ENCODE measurements at regions not wholly inside any gene's neighbourhood (a gene's known extent, or its start where the extent isn't known, plus 50 kb on each side); places are given as distances from the start of the nearest gene placed in this dataset.
A peak's percentile ranks its signal among the peaks of the same experiment; 100 is the strongest.

DNA sequence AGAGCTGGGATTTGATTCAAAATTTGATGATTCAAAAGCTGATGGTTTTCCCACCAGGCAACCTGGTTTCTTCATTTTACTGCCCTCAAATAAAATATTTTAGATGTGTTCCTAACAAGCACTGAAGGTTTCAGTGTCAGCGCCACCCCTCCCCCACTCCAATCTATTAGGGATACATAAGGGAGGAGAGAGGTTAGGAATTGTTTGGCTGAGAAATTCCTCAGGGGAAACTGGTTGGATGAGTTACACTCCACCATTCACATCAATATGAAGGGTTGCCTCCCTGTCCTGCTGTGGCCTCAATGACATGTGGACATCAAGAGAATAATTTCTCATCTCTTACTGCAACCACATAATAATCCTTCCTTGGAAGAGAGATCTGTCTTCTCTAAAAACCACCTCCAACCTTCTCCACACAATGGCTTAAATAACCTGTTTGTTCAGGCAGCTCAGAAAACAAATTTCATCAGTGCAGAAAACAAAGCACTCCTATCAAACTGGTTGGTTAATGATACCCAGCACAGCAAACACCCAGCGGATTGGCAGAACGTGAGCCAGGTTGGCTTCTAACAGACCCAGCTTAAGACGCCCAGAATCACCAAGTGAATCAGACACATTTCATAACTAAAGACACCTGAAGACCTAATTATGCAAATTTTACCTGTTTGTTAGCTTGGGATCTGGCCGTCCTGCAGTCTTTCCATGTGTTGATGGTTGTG lies 136.0 kb upstream of the SGK1 start:
- no peak overlapping the region for H3K4me3 Mint-ChIP-seq
- no peak for DNase-seq
- H3K4me1 Mint-ChIP-seq = peaks cover 2% of the 10 kb centered on the region
- no peaks in the 10 kb centered on the region for H3K36me3 Mint-ChIP-seq (ENCODE audit: low read depth)
- H3K27ac Mint-ChIP-seq = no peak overlapping the region
- H3K9me3 ChIP-seq (ENCODE audit: control insufficient read depth, low read length, poor library complexity, severe bottlenecking) = no peaks in the 10 kb centered on the region
- ATAC-seq = no peak
- H3K27me3 Mint-ChIP-seq = no peaks in the 10 kb centered on the region

DNA sequence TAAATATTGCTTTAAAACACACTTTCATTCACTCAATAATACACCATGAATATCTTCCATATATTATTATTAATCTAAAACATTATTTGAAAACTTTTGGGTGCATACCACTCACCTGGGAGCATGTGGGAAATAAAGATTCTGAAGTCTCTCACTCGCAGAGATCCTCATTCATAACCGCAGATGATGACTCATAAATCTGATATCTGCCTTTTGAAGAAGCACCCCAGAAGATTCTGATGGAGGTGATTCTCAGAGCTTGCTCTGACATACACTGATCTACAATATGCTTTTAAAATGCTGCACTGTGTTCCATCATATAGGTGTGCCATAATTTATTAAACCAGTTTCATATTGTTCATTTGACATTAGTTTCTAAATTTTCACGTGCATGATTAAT lies 135.0 kb upstream of the SGK1 start:
- no peaks in the 10 kb centered on the region for H3K27me3 Mint-ChIP-seq
- no peaks in the 10 kb centered on the region for H3K9me3 ChIP-seq (ENCODE audit: control insufficient read depth, low read length, poor library complexity, severe bottlenecking)
- H3K27ac Mint-ChIP-seq = no peak overlapping the region
- H3K4me3 Mint-ChIP-seq = no peak overlapping the region
- H3K4me1 Mint-ChIP-seq = peaks cover 5% of the 10 kb centered on the region
- DNase-seq (no peak), ATAC-seq (no peak)
- H3K36me3 Mint-ChIP-seq (ENCODE audit: low read depth) = no peaks in the 10 kb centered on the region

DNA sequence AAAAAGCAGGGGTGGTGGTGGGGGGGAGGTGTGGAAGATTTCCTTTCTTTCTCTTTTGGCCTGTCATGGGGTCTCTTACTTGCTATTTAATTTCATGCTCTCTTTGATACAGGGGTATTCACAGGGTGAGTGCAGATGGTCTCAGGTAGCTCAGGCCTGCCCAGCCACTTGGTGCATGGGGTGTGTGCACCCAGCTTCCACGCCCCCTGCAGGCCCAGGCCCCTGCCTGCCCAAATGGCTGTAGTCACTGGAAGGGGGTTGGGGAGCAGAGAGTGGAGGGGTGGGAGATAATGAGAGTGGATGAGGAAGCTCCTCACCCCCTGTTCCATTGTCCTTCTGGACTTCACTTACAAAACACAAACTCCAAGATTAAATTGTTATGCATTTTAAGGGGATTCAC lies 133.6 kb upstream of the SGK1 start:
- DNase-seq (no peak), ATAC-seq (no peak)
- Mint-ChIP-seq H3K36me3 (ENCODE audit: low read depth) (no peaks in the 10 kb centered on the region), H3K4me3 (no peak overlapping the region), H3K4me1 (peaks cover 5% of the 10 kb centered on the region), H3K27me3 (no peaks in the 10 kb centered on the region), H3K27ac (no peak overlapping the region)
- no peaks in the 10 kb centered on the region for H3K9me3 ChIP-seq (ENCODE audit: control insufficient read depth, low read length, poor library complexity, severe bottlenecking)

DNA sequence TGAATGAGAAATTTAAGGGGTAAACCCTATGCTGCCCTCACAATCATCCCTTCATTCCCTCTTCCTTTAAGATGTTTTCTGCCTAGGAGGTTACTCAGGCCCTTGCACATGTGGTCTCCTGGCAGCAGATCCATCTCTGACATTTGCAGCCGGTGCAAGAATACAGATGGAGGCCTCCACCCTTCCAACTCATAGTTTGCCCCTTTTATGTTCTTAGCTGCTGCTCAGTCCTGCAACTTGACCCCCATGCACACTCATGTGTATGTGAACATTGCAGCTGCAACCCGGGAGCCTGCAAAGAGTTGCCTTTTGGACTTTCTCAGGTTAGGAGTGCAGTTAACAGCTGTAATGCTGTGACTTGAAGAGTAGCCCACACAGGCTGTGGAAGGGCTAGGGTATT lies 131.9 kb upstream of the SGK1 start:
- Mint-ChIP-seq H3K4me3 (no peak overlapping the region), H3K36me3 (ENCODE audit: low read depth) (no peaks in the 10 kb centered on the region), H3K27me3 (no peaks in the 10 kb centered on the region), H3K4me1 (peaks cover 6% of the 10 kb centered on the region), H3K27ac (no peak overlapping the region)
- no peaks in the 10 kb centered on the region for H3K9me3 ChIP-seq (ENCODE audit: control insufficient read depth, low read length, poor library complexity, severe bottlenecking)
- ATAC-seq (no peak), DNase-seq (no peak)

DNA sequence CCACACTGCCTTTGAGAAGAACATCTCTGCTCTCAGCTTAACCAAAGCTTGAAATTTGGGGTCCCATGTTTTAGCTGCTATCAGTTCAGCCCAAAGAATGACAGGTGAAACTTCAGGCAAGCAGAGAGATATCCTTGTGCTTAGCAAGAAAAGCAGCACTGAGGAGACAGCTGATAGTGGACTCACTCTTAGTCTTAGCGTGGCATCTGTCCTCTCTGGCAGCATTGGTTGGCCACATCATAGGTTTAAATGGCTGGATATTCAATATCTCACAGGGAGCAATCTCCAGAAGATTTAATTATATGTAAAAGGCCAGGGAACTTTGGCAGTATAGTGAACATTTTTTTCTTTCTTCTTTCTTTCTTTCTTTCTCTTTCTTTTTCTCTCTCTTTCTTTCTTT lies 131.1 kb upstream of the SGK1 start:
- peaks cover 6% of the 10 kb centered on the region for H3K4me1 Mint-ChIP-seq
- no peaks in the 10 kb centered on the region for H3K36me3 Mint-ChIP-seq (ENCODE audit: low read depth)
- no peaks in the 10 kb centered on the region for H3K9me3 ChIP-seq (ENCODE audit: control insufficient read depth, low read length, poor library complexity, severe bottlenecking)
- DNase-seq = no peak
- no peak overlapping the region for H3K4me3 Mint-ChIP-seq
- no peak for ATAC-seq
- H3K27ac Mint-ChIP-seq = no peak overlapping the region
- no peaks in the 10 kb centered on the region for H3K27me3 Mint-ChIP-seq

DNA sequence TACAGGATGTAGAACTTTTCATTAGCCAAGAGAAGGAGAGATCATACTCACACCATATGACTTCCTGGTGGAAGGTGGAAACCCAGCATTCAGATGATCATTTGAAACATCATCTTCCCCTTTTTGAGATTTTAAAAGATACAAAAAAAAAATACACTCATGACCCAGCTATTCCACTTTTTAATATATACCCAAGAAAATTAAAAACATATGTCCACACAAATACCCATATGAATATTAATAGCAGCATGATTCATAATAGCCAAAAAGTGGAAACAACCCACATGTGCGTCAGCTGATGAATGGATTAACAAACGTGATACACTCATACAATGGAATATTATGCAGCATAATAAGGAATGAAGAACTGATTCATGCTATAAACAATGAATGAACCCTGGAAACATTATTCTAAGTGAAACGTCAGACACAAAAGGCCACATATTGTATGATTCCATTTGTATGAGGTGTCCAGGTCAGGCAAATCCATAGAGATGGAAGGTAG lies 130.0 kb upstream of the SGK1 start:
- H3K27me3 Mint-ChIP-seq = no peaks in the 10 kb centered on the region
- no peaks in the 10 kb centered on the region for H3K9me3 ChIP-seq (ENCODE audit: control insufficient read depth, low read length, poor library complexity, severe bottlenecking)
- no peak for DNase-seq
- no peaks in the 10 kb centered on the region for H3K36me3 Mint-ChIP-seq (ENCODE audit: low read depth)
- peaks cover 6% of the 10 kb centered on the region for H3K4me1 Mint-ChIP-seq
- no peak overlapping the region for H3K27ac Mint-ChIP-seq
- no peak for ATAC-seq
- no peak overlapping the region for H3K4me3 Mint-ChIP-seq

DNA sequence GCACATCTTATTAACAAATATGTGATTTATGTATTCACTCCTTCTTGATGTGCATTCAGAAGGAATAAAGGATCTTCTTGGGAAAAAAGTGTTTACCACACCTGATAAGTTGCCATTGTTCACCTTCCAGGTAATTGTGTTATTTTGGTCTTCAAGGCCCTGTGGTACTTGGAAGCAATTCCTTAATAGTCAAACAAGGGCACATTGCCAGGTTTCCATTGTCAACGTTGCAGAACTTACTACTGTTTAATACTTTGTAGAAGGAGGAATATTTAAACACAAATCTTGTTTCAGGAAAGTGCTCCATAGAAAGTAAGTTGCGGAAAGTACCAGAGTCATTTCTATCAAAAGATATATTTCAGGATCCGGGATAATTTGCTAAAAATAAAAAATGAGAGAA lies 129.5 kb upstream of the SGK1 start:
- H3K9me3 ChIP-seq (ENCODE audit: control insufficient read depth, low read length, poor library complexity, severe bottlenecking) = no peaks in the 10 kb centered on the region
- Mint-ChIP-seq H3K27me3 (no peaks in the 10 kb centered on the region), H3K4me3 (no peak overlapping the region), H3K36me3 (ENCODE audit: low read depth) (no peaks in the 10 kb centered on the region), H3K27ac (no peak overlapping the region), H3K4me1 (peaks cover 6% of the 10 kb centered on the region)
- ATAC-seq = no peak
- no peak for DNase-seq

DNA sequence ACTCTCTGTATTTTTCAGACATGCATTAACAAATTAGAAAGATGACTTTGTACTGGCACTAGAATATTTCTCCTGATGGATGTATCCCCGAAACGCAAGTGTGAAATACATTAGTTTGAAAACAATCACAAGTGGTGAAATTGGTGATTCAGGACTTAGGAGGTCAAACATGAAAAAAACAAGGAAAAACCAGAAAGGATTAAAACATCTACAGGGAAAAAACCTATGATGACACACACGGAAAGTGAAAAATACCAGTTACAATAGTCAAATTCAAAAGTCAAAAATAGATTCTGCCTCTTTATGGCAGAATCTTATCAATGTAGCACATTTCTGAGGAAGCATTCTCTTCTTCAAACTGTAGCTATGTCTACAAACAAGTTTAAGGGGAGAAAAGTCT lies 129.0 kb upstream of the SGK1 start:
- H3K27me3 Mint-ChIP-seq = no peaks in the 10 kb centered on the region
- H3K36me3 Mint-ChIP-seq (ENCODE audit: low read depth) = no peaks in the 10 kb centered on the region
- H3K27ac Mint-ChIP-seq = no peak overlapping the region
- no peak for DNase-seq
- no peak for ATAC-seq
- no peaks in the 10 kb centered on the region for H3K9me3 ChIP-seq (ENCODE audit: control insufficient read depth, low read length, poor library complexity, severe bottlenecking)
- peaks cover 6% of the 10 kb centered on the region for H3K4me1 Mint-ChIP-seq
- no peak overlapping the region for H3K4me3 Mint-ChIP-seq

DNA sequence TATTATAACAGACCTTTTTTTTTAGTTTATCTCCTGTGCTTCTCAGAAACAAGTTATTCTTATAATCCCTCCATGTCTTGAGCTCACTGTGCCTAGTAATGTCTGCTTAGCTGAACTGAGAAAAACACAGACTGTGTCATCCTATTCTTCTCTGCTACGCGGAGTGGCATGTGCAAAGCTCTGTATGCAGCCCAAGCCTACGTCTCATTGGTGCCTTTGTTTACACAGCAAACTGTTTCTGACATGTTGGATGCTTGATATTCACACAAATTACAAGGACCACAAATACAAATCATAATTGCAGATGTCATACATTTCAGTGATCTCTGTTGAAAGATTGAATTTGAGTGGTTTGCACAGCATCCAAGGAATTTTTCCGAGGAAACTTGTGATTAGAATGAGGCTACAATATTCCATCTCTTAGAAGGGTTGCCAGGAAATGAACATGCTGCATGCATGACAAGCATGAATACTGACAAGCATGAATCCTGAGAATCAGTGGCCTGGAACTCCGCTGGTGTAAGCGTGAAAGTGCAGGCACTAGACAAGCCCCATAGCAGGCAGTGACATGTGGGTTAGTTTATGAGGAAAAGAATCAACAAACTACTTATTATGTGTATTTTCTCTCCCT lies 128.4 kb upstream of the SGK1 start:
- H3K36me3 Mint-ChIP-seq (ENCODE audit: low read depth) = no peaks in the 10 kb centered on the region
- H3K27ac Mint-ChIP-seq = no peak overlapping the region
- no peaks in the 10 kb centered on the region for H3K9me3 ChIP-seq (ENCODE audit: control insufficient read depth, low read length, poor library complexity, severe bottlenecking)
- ATAC-seq (no peak), DNase-seq (no peak)
- no peak overlapping the region for H3K4me3 Mint-ChIP-seq
- no peaks in the 10 kb centered on the region for H3K27me3 Mint-ChIP-seq
- peaks cover 6% of the 10 kb centered on the region for H3K4me1 Mint-ChIP-seq

DNA sequence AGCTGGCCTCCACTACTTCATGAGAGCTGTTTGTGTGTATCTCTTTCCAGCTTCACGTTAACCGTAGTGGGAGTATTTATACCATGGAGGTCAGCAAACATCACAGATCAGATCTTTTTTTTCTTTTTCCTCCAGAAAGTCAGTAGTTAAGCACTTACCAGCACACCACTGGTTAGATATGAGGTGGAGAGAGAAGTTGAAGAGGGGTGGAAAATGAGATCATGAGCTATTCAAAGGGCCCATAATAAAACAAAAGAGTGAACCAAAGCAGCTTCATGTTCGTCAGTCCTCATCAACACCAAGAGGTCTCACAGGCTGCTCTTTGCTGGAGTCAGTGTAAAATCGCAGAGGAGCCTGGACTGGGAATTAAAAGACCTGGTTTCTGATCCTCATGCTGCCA lies 125.1 kb upstream of the SGK1 start:
- no peak overlapping the region for H3K4me3 Mint-ChIP-seq
- no peaks in the 10 kb centered on the region for H3K36me3 Mint-ChIP-seq (ENCODE audit: low read depth)
- H3K27me3 Mint-ChIP-seq = no peaks in the 10 kb centered on the region
- no peaks in the 10 kb centered on the region for H3K9me3 ChIP-seq (ENCODE audit: control insufficient read depth, low read length, poor library complexity, severe bottlenecking)
- DNase-seq (no peak), ATAC-seq (no peak)
- H3K27ac Mint-ChIP-seq = no peak overlapping the region
- peaks cover 3% of the 10 kb centered on the region for H3K4me1 Mint-ChIP-seq

DNA sequence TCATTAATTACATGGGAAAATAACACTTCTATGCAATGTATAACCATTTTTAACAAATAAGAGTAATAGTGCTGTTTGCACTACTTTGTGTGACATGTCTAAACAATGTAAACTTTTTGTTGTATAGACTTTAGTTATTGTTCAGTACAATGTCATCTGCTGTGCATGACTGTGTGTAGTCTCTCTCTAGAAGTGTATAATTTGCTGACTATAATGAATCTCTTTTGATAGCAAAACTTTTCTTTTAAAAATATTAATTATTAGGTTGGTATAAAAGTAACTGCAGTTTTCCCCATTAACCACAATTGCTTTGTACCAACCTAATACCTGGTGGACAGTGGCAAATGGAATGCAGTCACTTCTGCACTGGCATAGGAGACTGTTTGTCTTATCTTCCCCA lies 124.2 kb upstream of the SGK1 start:
- H3K9me3 ChIP-seq (ENCODE audit: control insufficient read depth, low read length, poor library complexity, severe bottlenecking) = no peaks in the 10 kb centered on the region
- ATAC-seq (no peak), DNase-seq (no peak)
- Mint-ChIP-seq H3K27ac (no peak overlapping the region), H3K4me3 (no peak overlapping the region), H3K27me3 (no peaks in the 10 kb centered on the region), H3K4me1 (peaks cover 8% of the 10 kb centered on the region), H3K36me3 (ENCODE audit: low read depth) (no peaks in the 10 kb centered on the region)

DNA sequence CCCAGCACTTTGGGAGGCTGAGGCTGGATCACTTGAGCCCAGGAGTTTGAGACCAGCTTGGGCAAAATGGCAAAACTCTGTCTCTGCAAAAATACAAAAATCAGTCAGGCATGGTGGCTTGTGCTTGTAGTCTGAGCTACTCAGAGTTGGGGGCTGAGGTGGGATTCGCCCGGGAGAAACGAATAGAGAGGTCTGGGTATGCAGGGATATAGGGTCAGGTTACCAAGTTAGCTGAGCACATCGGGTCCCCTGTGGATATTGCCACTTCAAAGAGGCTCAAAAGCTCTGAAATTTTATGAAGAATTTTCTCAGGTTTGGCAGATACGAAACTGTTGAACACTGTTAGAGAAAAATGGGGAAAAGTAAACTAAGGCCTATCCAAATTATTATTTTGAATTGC lies 120.9 kb upstream of the SGK1 start:
- Mint-ChIP-seq H3K4me1 (peaks cover 19% of the 10 kb centered on the region), H3K4me3 (no peak overlapping the region), H3K36me3 (ENCODE audit: low read depth) (no peaks in the 10 kb centered on the region), H3K27ac (peak overlapping the region; percentile 19), H3K27me3 (no peaks in the 10 kb centered on the region)
- DNase-seq = no peak
- ATAC-seq = no peak
- no peaks in the 10 kb centered on the region for H3K9me3 ChIP-seq (ENCODE audit: control insufficient read depth, low read length, poor library complexity, severe bottlenecking)

DNA sequence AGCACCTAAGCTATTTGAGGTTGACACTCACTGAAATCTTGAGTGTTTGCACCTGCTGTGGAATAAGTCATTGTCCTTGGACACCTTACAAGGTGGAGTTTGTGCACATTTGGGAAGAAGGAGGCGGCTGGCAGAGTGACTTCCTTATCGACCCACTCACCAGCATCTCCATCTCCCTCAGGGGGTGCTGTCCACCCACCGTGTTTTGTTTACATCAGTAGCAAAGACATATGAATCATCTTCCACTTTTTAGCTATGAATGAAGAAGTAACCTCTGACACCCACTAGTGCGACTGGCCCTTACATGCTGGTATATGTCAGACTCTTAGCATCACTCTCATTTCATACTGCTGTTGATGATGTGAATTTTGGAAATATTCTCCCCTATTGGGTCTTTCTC lies 119.5 kb upstream of the SGK1 start:
- H3K36me3 Mint-ChIP-seq (ENCODE audit: low read depth) = no peaks in the 10 kb centered on the region
- no peak overlapping the region for H3K27ac Mint-ChIP-seq
- ATAC-seq = peak; percentile 35
- no peak for DNase-seq
- H3K4me3 Mint-ChIP-seq = peak overlapping the region; percentile 86
- peaks cover 19% of the 10 kb centered on the region for H3K4me1 Mint-ChIP-seq
- no peaks in the 10 kb centered on the region for H3K9me3 ChIP-seq (ENCODE audit: control insufficient read depth, low read length, poor library complexity, severe bottlenecking)
- H3K27me3 Mint-ChIP-seq = no peaks in the 10 kb centered on the region

DNA sequence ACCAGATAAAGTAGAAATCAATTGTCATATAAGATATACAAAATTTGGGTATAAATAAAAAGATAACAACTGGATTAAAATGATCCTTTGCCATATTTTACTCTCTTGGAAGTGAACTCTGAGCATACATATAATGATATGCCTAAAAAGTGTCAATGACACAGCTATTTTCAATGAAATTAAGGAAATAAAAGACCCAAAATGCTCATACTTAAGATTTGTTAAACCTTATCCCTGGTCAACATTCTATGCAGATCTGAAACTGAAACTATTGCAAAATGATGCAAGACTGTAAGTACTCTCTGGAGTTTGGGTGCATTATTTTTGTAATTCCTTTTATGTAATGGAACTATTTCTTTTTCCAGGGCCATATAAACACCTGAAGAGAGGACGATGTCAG lies 119.0 kb upstream of the SGK1 start:
- DNase-seq (no peak), ATAC-seq (peak; percentile 29)
- no peaks in the 10 kb centered on the region for H3K9me3 ChIP-seq (ENCODE audit: control insufficient read depth, low read length, poor library complexity, severe bottlenecking)
- peaks cover 19% of the 10 kb centered on the region for H3K4me1 Mint-ChIP-seq
- H3K36me3 Mint-ChIP-seq (ENCODE audit: low read depth) = no peaks in the 10 kb centered on the region
- H3K27me3 Mint-ChIP-seq = no peaks in the 10 kb centered on the region
- peak overlapping the region; percentile 86 for H3K4me3 Mint-ChIP-seq
- peak overlapping the region; percentile 63 for H3K27ac Mint-ChIP-seq

Data from T-helper 17 cell (primary cell).